Heart left ventricle (tissue), 13 donors: ENCODE measurements at regions not wholly inside any gene's neighbourhood (a gene's known extent, or its start where the extent isn't known, plus 50 kb on each side); places are given as distances from the start of the nearest gene placed in this dataset.

Experiments used
- POLR2A ChIP-seq, 2 donors: fragments of 450-650 bp; IDR thresholded peaks; one replicate each; pipeline ENCODE4 v1.6.1; 2017; ENCODE audit warnings: antibody characterized with exemption in 2 of 2, mild to moderate bottlenecking in 2 of 2, moderate library complexity in 2 of 2
- TF ChIP-seq, protein P1 (sequence below), 12 donors: fragments of 200-600 bp; sonication (generic) in 4 of 12; IDR thresholded peaks; one replicate each; pipeline versions ENCODE4 v1.5.0 to v1.8.0; 2018 to 2022; ENCODE audit warnings: antibody characterized with exemption in 12 of 12, mild to moderate bottlenecking in 5 of 12
- donor health status: ischemic (EF 13 %, LVEDD 7.1; RV severe dilation, severe dysfunction).
- donor health status: DM: no; HTN: yes; CAD: no.
- donor health status: DM: no; HTN: no; CAD: no.
- donor health status: ischemic (EF 25% LVEDD 6.9; RV normal size, moderate dysfunction).
- donor health status: ischemic (EF 25% LVEDD 5.7; RV mildly dilated, moderate dysfunction).
- donor health status: ischemic (EF 35%, LVEDD 5.7; RV mildly dilated, moderate dysfunction).
- donor health status: nonischemic (EF 11% LVEDD 7.7; RV severe dilation, severe dysfunction).
- donor health status: DM: yes; HTN: yes; CAD: no.
- donor health status: PGD.
- donor health status: ischemic (EF 29% LVEDD 5.4; RV normal size, mild dysfunction).
- donor health status: nonischemic (EF 23%, LVEDD 6.1; RV moderate dilation, normal function).

DNA sequence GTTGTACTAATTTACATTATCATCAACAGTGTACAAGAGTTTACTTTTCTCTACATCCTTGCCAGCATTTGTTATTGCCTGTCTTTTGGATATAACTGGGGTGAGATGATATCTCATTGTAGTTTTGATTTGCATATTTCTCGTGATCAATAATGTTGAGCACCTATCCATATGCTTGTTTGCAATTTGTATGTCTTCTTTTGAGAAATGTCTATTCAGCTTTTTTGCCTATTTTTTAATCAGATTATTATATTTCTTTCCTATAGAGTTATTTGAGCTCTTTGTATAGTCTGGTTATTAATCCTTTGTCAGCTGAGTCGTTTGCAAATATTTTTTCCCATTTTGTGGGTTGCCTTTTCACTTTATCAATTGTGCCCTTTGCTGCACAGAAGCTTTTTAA is 540.8 kb upstream of the SGO1 start:
- TF ChIP-seq, protein P1, sequence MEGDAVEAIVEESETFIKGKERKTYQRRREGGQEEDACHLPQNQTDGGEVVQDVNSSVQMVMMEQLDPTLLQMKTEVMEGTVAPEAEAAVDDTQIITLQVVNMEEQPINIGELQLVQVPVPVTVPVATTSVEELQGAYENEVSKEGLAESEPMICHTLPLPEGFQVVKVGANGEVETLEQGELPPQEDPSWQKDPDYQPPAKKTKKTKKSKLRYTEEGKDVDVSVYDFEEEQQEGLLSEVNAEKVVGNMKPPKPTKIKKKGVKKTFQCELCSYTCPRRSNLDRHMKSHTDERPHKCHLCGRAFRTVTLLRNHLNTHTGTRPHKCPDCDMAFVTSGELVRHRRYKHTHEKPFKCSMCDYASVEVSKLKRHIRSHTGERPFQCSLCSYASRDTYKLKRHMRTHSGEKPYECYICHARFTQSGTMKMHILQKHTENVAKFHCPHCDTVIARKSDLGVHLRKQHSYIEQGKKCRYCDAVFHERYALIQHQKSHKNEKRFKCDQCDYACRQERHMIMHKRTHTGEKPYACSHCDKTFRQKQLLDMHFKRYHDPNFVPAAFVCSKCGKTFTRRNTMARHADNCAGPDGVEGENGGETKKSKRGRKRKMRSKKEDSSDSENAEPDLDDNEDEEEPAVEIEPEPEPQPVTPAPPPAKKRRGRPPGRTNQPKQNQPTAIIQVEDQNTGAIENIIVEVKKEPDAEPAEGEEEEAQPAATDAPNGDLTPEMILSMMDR (IDR thresholded peaks at IDR 0.05) = no peak
- no peak for TF ChIP-seq POLR2A (IDR thresholded peaks at IDR 0.05)
